ENCODE measurements at regions not wholly inside any gene's neighbourhood (a gene's known extent, or its start where the extent isn't known, plus 50 kb on each side); places are given as distances from the start of the nearest gene placed in this dataset.

- TF ChIP-seq EZH2 (IDR thresholded peaks at IDR 0.05; ENCODE audit: borderline replicate concordance, low read length) (no peak), CTCF (conservative IDR thresholded peaks at IDR 0.05 in 1 of 2, IDR thresholded peaks at IDR 0.05 in 1 of 2; ENCODE audit: extremely low read depth in 1 of 2, insufficient read depth in 1 of 2, low read depth in 1 of 2, low read length in 2 of 2) (no peak)
Observed at GRCh38 chr5:111996574-111996973, 239.6 kb upstream of the NREP start.
